ENCODE measurements at regions not wholly inside any gene's neighbourhood (a gene's known extent, or its start where the extent isn't known, plus 50 kb on each side); places are given as distances from the start of the nearest gene placed in this dataset.

DNA sequence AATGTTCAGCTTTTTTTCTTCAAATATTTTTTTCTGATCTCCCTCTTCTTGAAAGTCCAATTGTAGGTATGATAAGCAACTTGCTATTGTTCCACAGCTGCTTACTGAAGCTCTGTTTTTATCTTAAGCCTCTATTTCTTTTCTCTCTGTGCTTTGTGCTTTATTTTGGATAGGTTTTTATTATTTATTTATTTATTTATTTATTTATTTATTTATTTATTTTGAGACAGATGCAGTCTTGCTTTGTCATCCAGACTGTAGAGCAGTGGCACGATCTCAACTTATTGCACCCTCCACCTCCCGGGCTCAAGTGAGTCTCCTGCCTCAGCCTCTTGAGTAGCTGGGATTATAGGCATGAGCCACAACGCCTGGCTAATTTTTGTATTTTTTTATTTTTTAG is 199.4 kb downstream of the KLF12 start:
- DNase-seq (ENCODE audit: low read depth), result no peak

GRCh38 chr13:73934215-73934641 is 200.0 kb downstream of the KLF12 start:
- DNase-seq (ENCODE audit: low read depth), result peak; percentile 27

GRCh38 chr13:73933795-73934194 is 200.4 kb downstream of the KLF12 start:
- no peak for DNase-seq (ENCODE audit: low read depth)

DNA sequence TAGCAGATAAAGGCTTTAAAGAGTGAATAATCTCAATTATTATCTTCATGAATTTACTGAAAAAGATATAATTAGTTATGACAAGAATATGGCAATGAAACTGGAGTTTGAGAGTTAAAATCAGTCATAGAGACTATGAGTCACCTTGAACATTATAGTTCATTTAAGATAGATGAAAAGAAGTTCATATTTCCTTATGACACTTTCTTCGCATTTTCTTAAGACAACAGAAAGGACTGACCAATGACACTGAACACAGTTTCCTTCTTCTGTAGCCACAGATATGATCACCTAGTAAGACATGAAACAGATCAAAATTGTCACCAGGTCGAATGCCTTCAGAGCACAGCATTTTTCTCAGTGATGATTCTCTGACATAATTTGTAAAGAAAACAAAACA is 202.1 kb downstream of the KLF12 start:
- DNase-seq (ENCODE audit: low read depth), result no peak

DNA sequence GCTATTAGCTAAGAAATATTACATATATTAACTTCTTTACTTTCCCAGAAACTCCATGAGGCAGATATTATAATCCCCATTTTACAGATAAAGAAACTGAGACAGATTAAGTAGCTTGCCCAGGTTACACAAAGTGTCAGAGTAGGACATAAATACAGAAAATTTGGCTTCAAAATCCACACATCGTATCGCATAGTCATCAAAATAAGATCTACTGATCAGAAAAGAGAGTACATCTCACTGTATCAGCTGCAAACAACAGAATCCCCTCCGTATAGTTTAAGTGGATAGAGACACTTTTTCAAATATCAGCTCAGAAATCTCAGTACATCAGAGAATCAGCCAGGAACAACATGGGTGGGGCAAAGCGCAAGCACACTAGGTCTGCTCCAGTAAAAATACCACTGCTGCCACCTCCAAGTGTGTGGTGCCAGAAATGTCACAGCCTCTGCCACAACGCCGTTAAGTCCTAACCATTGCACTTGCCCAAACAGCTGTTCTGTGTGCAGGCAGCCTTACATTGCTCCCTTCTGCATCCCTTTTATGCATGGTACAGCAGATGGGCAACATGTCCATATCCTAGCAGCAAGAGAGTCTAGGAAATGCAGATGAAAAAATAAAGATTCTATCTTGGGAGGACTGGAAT is 204.8 kb downstream of the KLF12 start:
- no peak for DNase-seq (ENCODE audit: low read depth)

DNA sequence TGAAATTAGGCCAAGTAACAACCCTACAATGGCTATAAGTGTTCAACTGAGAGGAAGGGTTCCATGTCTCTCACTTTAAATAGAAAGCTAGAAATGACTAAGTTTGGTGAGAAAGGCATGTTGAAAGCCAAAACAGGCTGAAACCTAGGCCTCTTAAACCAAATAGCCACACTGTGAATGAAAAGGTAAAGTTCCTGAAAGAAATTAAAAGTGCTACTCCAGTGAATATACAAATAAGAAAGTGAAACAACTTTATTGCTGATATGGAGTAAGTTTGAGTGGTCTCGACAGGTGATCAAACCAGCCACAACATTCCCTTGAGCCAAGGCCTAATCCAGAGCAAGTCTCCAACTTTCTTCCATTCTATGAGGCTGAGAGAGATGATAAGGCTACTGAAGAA is 209.6 kb downstream of the KLF12 start:
- DNase-seq (ENCODE audit: low read depth), result no peak

DNA sequence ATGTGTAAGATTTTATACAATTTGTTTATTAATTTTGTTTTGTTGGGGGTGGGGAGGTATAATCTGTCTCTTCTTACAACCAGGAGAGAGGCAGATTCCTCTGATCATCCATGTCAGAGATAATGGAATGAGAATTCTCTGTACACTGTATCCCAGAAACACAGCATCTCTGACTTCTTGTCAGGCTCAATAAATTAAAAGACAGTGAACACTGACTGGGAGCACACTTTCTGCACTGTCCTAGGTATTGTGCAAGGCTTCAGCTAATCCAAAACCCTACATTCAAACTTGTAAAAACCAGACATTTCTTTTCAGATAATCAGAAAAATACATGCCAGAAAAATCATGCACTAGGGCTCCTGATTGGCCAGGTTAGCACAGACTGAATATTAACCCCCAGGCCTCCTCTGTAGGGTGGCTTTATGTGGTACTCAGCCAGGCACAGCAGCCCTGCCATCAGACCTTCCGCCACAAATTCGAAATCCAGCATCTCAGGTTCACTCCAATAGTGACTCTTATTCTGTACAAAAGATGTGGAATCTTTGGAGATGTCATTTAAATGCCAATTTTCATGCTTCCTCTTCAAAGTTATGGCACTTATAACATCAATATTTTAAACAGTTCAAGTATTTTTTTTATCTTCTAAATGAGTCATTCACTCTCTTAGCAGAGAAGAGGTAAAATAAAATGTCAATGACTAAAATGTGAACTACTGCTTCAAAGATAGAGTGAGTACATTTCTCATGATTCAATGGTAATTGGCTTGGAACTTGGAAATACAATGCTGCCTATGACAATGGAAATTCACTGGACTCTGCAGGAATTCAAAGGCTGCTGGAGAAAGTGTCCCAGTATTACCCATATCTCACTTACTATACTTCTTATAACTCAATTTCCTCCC is 211.5 kb downstream of the KLF12 start:
- peak; percentile 50 for DNase-seq (ENCODE audit: low read depth)

GRCh38 chr13:73918691-73919090 is 215.5 kb downstream of the KLF12 start:
- no peak for DNase-seq (ENCODE audit: low read depth)

GRCh38 chr13:73913751-73914518 is 220.3 kb downstream of the KLF12 start:
- DNase-seq (ENCODE audit: low read depth), result no peak

DNA sequence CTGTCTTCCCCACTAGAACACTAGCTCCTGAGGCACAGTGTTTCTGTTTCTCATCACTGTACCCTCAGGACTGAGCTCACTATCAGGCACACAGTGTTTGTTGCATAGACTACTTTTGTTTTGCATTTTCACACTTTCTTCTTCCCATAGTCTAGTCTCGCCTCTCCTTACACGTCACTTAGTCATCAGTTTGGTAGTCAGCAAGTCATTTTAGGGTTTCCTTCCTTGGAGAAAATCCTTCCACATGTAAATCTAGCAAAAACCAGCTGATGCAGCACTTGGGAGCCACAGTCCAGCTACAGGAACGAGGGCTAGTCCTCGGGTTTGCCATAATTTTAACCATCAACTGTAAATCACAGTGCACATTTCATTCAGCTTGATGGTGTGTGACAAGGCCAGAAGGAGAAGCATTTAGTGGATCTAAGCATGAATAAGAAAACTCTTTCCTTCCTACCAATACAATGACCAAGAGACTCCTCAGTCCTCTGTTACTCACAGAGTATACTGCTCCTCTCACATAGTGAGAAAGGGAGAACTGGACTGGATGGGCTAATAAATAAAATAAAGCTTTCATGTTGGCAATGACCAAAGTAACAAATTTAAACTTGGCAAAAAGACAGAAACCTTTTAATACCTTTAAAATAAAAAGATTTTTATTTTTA is 221.0 kb downstream of the KLF12 start:
- DNase-seq (ENCODE audit: low read depth), result peak; percentile 79

- no peak for DNase-seq (ENCODE audit: low read depth)
Observed at GRCh38 chr13:73911361-73911760, 222.8 kb downstream of the KLF12 start.

DNA sequence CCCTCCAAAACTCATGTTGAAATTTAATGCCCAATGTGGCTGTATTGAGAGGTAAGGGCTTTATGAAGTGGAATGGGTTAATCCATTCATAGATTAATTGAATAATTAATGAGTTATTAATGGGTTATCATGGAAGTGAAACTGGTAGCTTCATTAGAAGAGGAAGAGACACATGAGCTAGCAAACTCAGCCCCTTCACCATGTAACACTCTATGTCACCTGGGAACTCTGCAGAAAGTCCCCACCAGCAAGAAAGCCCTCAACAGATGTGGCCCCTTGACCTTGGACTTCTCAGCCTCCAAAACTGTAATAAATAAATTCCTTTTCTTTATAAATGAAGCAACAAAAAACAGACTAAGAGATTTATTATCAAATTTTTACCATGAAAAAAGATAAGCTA is 223.5 kb downstream of the KLF12 start:
- DNase-seq (ENCODE audit: low read depth), result no peak

GRCh38 chr13:73908809-73909208 is 225.4 kb downstream of the KLF12 start:
- DNase-seq (ENCODE audit: low read depth), result no peak

DNA sequence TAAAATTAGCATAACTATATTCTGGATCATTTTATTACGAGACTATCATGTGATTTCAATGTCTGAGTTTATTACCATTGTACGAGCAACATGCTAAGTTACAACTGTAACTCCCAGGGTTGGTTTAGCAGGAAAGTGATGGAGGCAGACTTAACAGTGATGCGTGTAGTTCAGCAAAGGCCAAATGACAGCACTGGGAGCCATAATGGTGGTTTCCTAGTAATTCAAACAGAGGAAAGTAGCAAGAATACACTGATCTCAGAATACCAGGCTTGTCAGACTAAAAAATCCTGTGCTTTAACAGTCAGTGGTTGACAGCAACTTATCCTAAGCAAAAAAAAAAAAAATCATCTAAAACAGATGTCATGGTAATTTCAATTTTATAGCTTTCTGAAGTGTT is 229.6 kb downstream of the KLF12 start:
- no peak for DNase-seq (ENCODE audit: low read depth)

- DNase-seq (ENCODE audit: low read depth), result no peak
Observed at GRCh38 chr13:73903561-73903960, 230.6 kb downstream of the KLF12 start.

DNA sequence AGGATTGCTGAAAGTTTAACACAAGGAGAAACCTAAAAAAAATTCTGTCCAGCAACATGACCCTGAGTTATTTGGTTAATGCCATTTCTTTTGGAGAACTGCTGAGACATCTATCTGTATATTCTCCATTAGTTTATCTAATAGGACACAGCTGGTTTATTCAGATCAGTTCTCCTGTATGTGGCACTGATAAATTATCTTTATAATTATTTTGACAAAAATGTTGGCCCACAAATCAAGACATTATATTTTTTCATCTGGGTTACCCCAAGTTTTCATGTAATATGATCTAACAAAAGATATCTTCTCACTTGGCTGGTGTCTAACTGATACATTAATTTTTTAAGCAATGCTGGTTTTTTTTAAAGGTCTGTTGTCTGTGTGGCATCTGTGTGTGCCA is 231.4 kb downstream of the KLF12 start:
- no peak for DNase-seq (ENCODE audit: low read depth)

GRCh38 chr13:73902296-73902695 is 231.9 kb downstream of the KLF12 start:
- no peak for DNase-seq (ENCODE audit: low read depth)

DNA sequence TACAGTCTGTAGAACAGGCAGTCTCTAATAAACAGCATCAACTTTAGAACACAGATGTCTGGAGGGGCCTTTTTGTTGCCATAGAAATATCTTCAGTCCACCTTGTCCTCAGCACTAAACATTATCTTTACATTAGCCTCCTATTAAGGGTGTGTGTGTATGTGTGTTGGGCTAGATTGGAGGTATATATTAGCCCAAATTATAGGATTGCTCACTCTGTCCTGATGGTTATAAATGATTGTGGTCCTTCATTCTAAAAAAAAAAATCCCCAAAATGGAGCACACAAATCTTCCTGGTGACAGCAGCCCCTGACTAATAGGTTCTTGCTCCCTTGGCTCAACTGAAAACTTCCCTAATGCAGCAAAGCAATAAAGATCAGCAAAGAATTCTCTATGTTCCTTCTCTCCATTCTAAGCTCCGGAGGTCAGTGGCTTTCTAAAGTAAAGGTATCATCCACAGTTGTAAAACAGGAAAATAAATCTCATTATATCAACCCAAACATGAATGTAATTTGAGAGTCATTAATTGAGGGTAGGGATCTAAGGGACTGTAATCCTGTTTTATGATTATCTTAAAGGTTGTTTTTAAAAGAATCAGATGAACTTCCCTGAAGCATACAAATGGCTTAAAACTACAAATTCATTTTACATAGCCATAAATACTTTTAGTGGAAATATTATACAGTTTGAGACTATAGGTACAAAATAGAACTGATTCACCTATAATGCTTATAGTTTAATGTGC is 232.7 kb downstream of the KLF12 start:
- no peak for DNase-seq (ENCODE audit: low read depth)

DNA sequence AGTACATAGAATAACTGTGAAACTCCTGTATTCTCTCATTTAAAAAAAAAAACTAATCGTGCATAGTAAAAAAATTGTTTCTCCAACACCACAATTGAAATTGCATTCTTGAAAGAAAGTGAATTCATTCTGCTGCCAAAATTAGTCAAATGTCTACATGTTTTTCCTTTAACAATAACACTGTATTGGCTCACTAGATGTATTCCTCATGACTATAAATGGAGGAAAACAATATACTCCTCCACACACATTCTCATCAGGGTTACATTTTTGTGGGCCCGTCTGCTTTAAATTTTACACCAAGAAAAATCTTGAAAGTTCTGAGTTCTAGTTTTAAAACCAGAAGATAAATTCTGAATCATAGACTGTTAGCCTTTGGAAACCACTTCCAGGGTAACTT is 233.6 kb downstream of the KLF12 start:
- DNase-seq (ENCODE audit: low read depth), result peak; percentile 26

DNA sequence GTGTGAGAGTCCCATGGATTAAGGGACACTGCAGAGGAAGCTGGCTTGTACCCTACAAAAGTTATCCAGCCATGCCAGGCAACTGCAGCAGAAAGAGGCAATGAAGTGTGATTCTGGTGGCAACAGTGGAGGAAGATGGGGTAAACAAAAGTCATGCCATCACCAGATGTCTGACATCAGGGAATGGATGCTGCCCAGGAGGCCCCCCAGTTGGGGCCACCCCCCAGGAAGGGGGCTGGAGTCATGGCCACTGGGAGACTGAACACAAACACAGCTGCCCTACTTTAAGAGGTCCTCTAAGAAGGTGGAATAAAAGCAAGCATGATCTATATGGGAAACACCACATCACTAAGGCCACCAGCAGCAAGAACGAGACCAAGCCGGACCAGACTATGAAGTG is 235.3 kb downstream of the KLF12 start:
- no peak for DNase-seq (ENCODE audit: low read depth)

DNA sequence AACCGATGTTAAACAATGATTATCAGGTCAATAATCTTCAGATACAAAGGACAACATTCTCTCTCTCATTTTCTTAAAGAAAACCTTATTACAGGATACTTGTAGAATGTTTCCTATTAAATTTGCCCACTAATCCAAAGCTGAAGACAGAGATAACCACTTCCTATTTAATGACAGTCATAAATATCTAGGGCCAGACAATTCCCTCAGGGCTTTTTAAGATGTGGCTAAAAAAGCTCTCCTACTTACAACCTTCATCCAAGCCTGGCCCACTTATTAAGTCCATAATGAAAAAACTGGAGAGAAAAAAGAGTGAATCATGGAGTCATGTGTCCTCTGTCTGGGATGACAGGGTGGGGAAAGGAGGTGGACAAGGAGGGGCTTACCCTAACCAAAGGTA is 235.9 kb downstream of the KLF12 start:
- DNase-seq (ENCODE audit: low read depth), result peak; percentile 88
